ENCODE measurements at regions not wholly inside any gene's neighbourhood (a gene's known extent, or its start where the extent isn't known, plus 50 kb on each side); places are given as distances from the start of the nearest gene placed in this dataset.

DNA sequence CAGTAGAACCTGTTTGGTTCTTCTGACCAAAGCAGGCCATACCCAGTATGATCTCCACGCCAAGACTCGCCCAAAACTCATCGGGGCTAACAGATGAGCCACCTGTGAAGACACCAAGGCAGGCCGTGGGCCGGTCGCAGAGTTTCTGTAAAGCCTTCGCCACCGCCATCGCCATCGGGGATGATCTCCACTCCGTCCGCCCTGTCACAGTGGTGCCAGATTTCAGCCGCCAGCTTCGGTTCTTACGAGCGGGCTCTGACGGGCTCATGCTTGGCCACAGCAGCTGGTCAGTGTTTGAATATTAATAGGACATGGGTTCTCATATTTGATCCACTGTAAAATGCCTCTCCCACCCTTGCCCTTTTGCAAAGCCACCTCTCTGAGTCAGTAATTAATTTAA, 113.2 kb upstream of the TMEM132D start:
- Histone ChIP-seq H3K4me1 (ENCODE audit: control insufficient read depth, insufficient read depth, low read length) (no peaks in the 10 kb centered on the region; the same call in 1 of the 2 replicates), H3K27ac (ENCODE audit: low read length) (no peak overlapping the region), H3K36me3 (ENCODE audit: control insufficient read depth, insufficient read depth, low read length) (no peaks in the 10 kb centered on the region), H3K27me3 (ENCODE audit: control insufficient read depth, insufficient read depth, low read length) (no peaks in the 10 kb centered on the region), H3K4me3 (ENCODE audit: low read length) (no peak overlapping the region), H3K9me3 (ENCODE audit: control insufficient read depth, insufficient read depth, low read length) (peaks cover 21% of the 10 kb centered on the region)
- WGBS (ENCODE audit: insufficient coverage, insufficient read length), result no CpG with 5 or more reads among the region's 17 CpGs
- no peak for DNase-seq (ENCODE audit: low read depth, low spot score)

DNA sequence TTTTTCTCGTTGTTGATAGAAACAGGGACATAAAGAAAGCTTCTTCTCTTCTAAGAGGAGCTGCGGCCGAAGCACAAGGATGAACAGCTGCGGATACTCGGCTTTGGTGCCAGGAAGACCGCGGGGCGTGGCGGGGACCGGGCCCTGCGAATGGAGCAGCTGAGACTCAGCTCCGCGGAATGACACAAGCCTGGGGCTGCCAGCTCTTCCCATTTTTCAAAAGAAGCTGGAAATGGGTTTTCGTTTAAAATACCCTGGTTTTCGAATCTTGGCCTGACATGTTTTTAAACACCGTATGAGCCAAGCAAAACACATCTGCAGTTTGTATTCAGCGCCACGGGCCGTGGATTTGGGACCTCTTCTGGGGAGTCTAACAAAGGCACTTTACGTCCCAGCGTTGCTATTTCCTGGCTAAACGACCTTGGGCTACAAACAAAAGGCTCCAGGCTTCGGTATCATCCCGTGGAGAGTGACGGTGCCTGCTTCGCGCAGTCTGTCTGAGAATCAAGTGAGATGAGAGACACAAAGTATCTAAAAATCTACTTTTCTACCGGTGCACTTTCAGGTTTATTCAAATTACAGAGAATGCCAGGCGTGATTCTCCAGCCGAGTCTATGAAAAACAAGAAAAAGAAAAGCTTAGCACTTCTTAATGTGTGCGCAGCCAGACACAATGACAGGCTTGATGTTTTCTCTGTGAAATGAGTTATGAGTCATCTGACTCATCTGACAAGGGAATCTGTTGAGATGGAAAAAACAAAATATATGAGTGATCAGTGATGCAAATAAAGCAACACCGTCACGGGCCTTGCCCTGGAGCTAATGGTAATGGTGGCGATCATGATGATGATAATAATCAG, 114.0 kb upstream of the TMEM132D start:
- Histone ChIP-seq H3K9me3 (ENCODE audit: control insufficient read depth, insufficient read depth, low read length) (peaks cover 18% of the 10 kb centered on the region), H3K4me1 (ENCODE audit: control insufficient read depth, insufficient read depth, low read length) (no peaks in the 10 kb centered on the region), H3K36me3 (ENCODE audit: control insufficient read depth, insufficient read depth, low read length) (no peaks in the 10 kb centered on the region), H3K27me3 (ENCODE audit: control insufficient read depth, insufficient read depth, low read length) (no peaks in the 10 kb centered on the region), H3K4me3 (ENCODE audit: low read length) (no peak overlapping the region), H3K27ac (ENCODE audit: low read length) (no peak overlapping the region)
- whole genome bisulfite sequencing (ENCODE audit: insufficient coverage, insufficient read length), result no CpG with 5 or more reads among the region's 34 CpGs
- no peak for DNase-seq (ENCODE audit: low read depth, low spot score)

DNA sequence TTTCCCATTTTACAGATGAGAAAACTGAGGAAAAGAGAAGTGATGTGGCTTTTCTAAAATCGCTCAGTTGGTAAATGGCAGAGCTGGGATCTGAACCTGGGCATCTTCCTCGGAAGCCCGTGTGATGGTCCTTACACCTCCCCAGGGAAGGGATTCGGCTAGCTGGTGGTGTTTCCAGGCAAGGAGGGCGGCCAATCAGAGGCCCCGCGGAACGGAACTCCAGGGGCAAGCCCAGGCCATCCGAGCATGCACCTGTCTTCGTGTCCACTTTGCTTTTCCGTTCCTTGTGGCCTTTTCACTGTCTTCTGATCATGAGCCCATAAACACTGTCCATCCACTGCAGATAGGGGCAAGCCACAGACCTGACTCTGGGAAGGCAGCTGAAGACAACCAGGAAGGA, 114.8 kb upstream of the TMEM132D start:
- no peaks in the 10 kb centered on the region for H3K27me3 ChIP-seq (ENCODE audit: control insufficient read depth, insufficient read depth, low read length)
- no peak overlapping the region for H3K4me3 ChIP-seq (ENCODE audit: low read length)
- DNase-seq (ENCODE audit: low read depth, low spot score), result no peak
- no peak overlapping the region for H3K27ac ChIP-seq (ENCODE audit: low read length)
- H3K9me3 ChIP-seq (ENCODE audit: control insufficient read depth, insufficient read depth, low read length), result peaks cover 16% of the 10 kb centered on the region
- no CpG with 5 or more reads among the region's 11 CpGs for WGBS (ENCODE audit: insufficient coverage, insufficient read length)
- no peaks in the 10 kb centered on the region for H3K4me1 ChIP-seq (ENCODE audit: control insufficient read depth, insufficient read depth, low read length)
- no peaks in the 10 kb centered on the region for H3K36me3 ChIP-seq (ENCODE audit: control insufficient read depth, insufficient read depth, low read length)

DNA sequence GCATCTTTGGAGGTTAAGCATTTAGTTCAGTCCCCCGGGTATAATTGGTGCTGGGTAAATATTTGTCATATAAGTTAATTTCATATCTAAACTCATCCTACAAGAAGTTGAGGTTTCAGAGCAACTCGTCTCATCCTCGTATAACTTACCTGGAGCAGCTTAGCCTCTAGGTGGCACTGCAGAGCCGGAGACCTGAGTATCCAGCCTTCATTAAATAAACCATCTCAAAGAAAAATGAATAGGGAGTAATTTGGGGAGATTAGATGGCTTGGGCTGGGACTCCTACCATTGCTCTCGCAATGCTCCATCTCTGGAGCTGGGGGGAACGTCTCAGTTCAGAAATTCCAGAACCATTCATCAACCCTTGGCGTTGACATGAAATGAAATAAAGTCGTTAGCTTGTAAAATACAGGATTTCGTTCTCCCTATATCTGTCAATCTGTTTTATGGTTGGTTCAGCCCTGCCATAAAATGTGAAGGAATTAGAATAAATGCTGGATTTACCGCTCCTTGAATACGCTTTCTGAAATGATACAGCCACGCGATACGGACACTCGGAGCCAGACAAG, 122.9 kb upstream of the TMEM132D start:
- no peak overlapping the region for H3K4me3 ChIP-seq (ENCODE audit: low read length)
- H3K36me3 ChIP-seq (ENCODE audit: control insufficient read depth, insufficient read depth, low read length), result no peaks in the 10 kb centered on the region
- H3K9me3 ChIP-seq (ENCODE audit: control insufficient read depth, insufficient read depth, low read length), result peaks cover 22% of the 10 kb centered on the region
- no peaks in the 10 kb centered on the region for H3K4me1 ChIP-seq (ENCODE audit: control insufficient read depth, insufficient read depth, low read length)
- DNase-seq (ENCODE audit: low read depth, low spot score), result no peak
- no CpG with 5 or more reads among the region's 15 CpGs for WGBS (ENCODE audit: insufficient coverage, insufficient read length)
- H3K27me3 ChIP-seq (ENCODE audit: control insufficient read depth, insufficient read depth, low read length), result no peaks in the 10 kb centered on the region
- no peak overlapping the region for H3K27ac ChIP-seq (ENCODE audit: low read length)

DNA sequence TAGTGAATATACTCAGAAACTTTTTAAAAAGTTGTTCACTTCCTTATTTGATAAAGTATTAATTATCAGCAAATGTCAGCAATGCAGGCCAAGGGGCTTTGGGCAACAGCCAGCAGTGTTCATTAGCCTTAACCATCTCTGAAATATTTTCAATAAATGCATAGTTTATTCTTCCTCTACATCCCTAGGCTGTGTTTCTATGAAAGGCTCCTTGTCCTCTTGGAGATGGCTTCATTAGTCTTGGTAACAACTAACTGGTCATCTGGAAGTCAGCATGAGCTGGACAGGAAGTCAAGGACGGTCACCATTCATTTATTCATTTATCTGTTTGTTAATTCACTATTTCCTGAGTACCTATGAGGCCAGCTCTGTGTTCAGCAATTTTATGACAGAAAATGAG, 124.0 kb upstream of the TMEM132D start:
- Histone ChIP-seq H3K27me3 (ENCODE audit: control insufficient read depth, insufficient read depth, low read length) (no peaks in the 10 kb centered on the region), H3K4me1 (ENCODE audit: control insufficient read depth, insufficient read depth, low read length) (no peaks in the 10 kb centered on the region), H3K36me3 (ENCODE audit: control insufficient read depth, insufficient read depth, low read length) (no peaks in the 10 kb centered on the region), H3K27ac (ENCODE audit: low read length) (no peak overlapping the region), H3K4me3 (ENCODE audit: low read length) (no peak overlapping the region), H3K9me3 (ENCODE audit: control insufficient read depth, insufficient read depth, low read length) (peaks cover 25% of the 10 kb centered on the region)
- no CpG with 5 or more reads among the region's 1 CpG for WGBS (ENCODE audit: insufficient coverage, insufficient read length)
- DNase-seq (ENCODE audit: low read depth, low spot score), result no peak

DNA sequence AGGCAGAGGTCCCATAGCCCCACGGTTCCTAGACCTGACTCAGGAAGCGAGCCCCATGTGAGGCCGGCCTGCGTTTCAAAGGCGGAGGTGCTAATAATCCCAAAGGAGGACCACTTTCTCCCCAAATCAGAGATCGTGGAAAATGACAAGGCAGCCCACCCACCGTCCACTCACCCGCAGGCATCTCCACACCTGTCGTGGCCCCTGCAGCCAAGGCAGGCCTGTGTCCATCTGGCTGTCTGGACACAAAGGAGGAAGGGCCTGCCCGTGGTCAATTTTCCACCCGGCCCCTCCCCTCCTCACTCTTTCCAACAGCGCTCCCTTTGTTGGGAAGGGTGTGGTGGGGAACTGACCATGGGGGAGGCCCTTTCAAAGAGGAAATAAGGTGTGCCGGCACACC, 125.3 kb upstream of the TMEM132D start:
- Histone ChIP-seq H3K27ac (ENCODE audit: low read length) (no peak overlapping the region), H3K36me3 (ENCODE audit: control insufficient read depth, insufficient read depth, low read length) (no peaks in the 10 kb centered on the region), H3K4me1 (ENCODE audit: control insufficient read depth, insufficient read depth, low read length) (no peaks in the 10 kb centered on the region), H3K9me3 (ENCODE audit: control insufficient read depth, insufficient read depth, low read length) (peaks cover 27% of the 10 kb centered on the region), H3K27me3 (ENCODE audit: control insufficient read depth, insufficient read depth, low read length) (no peaks in the 10 kb centered on the region), H3K4me3 (ENCODE audit: low read length) (no peak overlapping the region)
- DNase-seq (ENCODE audit: low read depth, low spot score), result no peak
- WGBS (ENCODE audit: insufficient coverage, insufficient read length), result no CpG with 5 or more reads among the region's 13 CpGs

DNA sequence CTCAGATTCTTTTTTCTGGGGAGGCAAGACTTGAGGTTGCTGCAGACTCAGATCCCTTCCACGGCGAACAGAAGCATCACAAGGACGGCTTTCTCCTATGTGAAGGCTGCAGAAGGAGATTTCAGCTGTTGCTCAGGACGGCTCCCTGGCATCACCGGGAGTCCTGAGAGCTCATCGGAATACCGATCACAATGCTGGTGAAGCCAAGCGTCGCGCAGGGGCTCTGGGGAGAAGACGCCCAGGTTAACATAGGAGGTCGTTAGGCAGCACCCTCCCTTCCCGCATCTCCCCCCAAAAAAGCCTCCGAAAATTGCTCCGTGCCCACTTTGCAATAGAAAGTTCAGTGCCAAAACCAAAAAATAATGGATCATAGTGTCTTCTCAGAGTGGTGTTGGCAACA, 127.2 kb upstream of the TMEM132D start:
- Histone ChIP-seq H3K27ac (ENCODE audit: low read length) (no peak overlapping the region), H3K4me3 (ENCODE audit: low read length) (no peak overlapping the region), H3K4me1 (ENCODE audit: control insufficient read depth, insufficient read depth, low read length) (no peaks in the 10 kb centered on the region), H3K9me3 (ENCODE audit: control insufficient read depth, insufficient read depth, low read length) (peaks cover 27% of the 10 kb centered on the region), H3K36me3 (ENCODE audit: control insufficient read depth, insufficient read depth, low read length) (no peaks in the 10 kb centered on the region), H3K27me3 (ENCODE audit: control insufficient read depth, insufficient read depth, low read length) (no peaks in the 10 kb centered on the region)
- DNase-seq (ENCODE audit: low read depth, low spot score), result no peak
- no CpG with 5 or more reads among the region's 15 CpGs for WGBS (ENCODE audit: insufficient coverage, insufficient read length)

DNA sequence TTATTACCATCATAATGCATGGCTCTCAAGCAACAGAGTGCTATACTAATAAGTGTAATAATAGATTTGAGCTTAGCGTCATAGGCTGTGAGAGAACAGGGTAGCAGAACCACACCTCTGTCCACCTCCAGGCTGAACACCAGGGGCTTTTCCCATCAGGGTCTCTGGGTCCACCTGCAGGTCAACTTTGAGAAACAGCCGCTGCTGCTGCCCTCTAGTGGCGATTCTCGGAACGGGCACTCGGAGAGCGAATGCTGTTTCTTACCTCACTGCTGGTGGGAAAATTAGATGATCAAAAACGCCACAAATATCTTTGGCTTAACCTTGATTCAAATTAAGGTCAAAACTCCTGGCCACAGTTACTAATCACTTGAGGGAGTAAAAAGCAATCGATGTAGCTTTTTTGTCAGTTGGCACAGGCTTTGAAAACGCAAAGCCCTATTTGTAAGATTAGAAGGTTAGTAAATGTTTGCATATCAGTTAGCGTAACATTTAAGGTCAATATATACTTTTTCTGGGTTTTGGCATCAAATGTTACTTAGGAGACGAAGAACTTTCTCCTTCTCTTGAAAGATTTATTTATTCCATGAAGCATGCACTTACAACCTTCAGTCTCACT, 127.9 kb upstream of the TMEM132D start:
- Histone ChIP-seq H3K27me3 (ENCODE audit: control insufficient read depth, insufficient read depth, low read length) (no peaks in the 10 kb centered on the region), H3K9me3 (ENCODE audit: control insufficient read depth, insufficient read depth, low read length) (peaks cover 27% of the 10 kb centered on the region), H3K36me3 (ENCODE audit: control insufficient read depth, insufficient read depth, low read length) (no peaks in the 10 kb centered on the region), H3K4me3 (ENCODE audit: low read length) (no peak overlapping the region), H3K4me1 (ENCODE audit: control insufficient read depth, insufficient read depth, low read length) (no peaks in the 10 kb centered on the region), H3K27ac (ENCODE audit: low read length) (no peak overlapping the region)
- peak; percentile 31 for DNase-seq (ENCODE audit: low read depth, low spot score)
- WGBS (ENCODE audit: insufficient coverage, insufficient read length), result no CpG with 5 or more reads among the region's 12 CpGs

DNA sequence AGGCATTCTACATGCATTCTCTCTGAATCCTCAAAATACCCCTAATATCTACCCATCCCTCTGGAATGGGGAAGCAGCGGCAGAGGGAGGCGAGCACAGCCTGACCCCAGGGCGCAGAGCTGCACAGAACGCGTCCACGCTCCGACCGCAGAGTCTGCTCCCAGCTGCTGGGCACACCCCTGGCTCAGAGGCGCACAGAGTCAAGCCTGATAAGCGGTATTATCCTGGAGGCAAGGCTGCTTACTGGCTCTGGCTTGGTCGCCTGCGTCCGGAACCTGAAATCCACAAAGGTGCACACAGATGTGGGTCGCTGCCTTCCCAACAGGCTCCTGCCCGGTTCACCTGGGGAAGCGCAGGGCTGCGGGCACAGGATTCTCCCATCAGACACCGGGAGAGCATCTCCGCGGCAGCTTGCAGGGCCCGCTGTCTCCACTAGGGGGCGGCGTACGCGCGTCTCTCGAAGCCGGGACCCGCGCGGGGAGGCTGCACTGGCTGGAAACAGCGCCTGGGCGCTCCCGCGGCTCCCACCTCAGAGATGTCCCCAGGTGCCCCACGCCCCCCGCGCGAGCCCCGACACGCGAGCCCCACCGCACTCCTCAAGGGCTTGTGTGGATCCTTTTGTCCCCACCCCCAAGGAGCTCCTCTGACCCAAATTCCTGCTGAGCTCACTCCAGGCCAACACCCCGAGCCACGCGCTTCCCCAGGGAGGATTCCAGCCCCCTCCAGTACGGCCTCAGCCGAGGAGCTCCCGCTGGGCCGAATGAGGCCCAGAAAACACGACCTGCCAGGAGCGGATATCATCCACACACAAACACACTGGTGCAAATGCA, 120.1 kb upstream of the FZD10 start:
- no peaks in the 10 kb centered on the region for H3K27me3 ChIP-seq (ENCODE audit: control insufficient read depth, insufficient read depth, low read length)
- peaks cover 43% of the 10 kb centered on the region for H3K9me3 ChIP-seq (ENCODE audit: control insufficient read depth, insufficient read depth, low read length)
- no peaks in the 10 kb centered on the region; the same call in 1 of the 2 replicates for H3K36me3 ChIP-seq (ENCODE audit: control insufficient read depth, insufficient read depth, low read length)
- DNase-seq (ENCODE audit: low read depth, low spot score), result no peak
- no peak overlapping the region for H3K27ac ChIP-seq (ENCODE audit: low read length)
- no peak overlapping the region for H3K4me3 ChIP-seq (ENCODE audit: low read length)
- H3K4me1 ChIP-seq (ENCODE audit: control insufficient read depth, insufficient read depth, low read length), result no peaks in the 10 kb centered on the region; the same call in 1 of the 2 replicates
- WGBS (ENCODE audit: insufficient coverage, insufficient read length), result no CpG with 5 or more reads among the region's 52 CpGs

Measured in iPS DF 6.9 (cell line).